Mesendoderm (in vitro differentiated cells): ENCODE measurements at regions not wholly inside any gene's neighbourhood (a gene's known extent, or its start where the extent isn't known, plus 50 kb on each side); places are given as distances from the start of the nearest gene placed in this dataset.
A peak's percentile ranks its signal among the peaks of the same experiment; 100 is the strongest.
"Not testable (repeated sequence)": the region's sequence is repeated elsewhere in the genome, so short reads cannot be mapped to it uniquely, and the experiment has no call there.

ENCODE experiments used
- DNase-seq: peaks from one replicate; pipeline ENCODE4 v3.0.0; 2013
- H2AK5ac ChIP-seq: 2 replicates; pipeline ENCODE4 v1.6.1; 2013; ENCODE audit warnings: low read length, inconsistent platforms
- H2BK120ac ChIP-seq: 2 replicates; pipeline ENCODE4 v1.6.1; 2013; ENCODE audit warnings: low read depth, mild to moderate bottlenecking, low read length, moderate library complexity, mixed read lengths
- H2BK15ac ChIP-seq: replicated peaks from 2 replicates; pipeline ENCODE4 v1.6.1; 2013; ENCODE audit warnings: low read depth, mild to moderate bottlenecking, moderate library complexity
- H2BK5ac ChIP-seq: 2 replicates; pipeline ENCODE4 v1.6.1; 2013; ENCODE audit warnings: low read length, inconsistent platforms
- H3K18ac ChIP-seq: 2 replicates; pipeline ENCODE4 v1.6.1; 2013; ENCODE audit warnings: mild to moderate bottlenecking, low read length, mixed read lengths
- H3K23ac ChIP-seq: one replicate; pipeline ENCODE4 v1.6.1; 2013; ENCODE audit warnings: low read length
- H3K27ac ChIP-seq: 2 replicates; pipeline ENCODE4 v1.5.1; 2013; ENCODE audit warnings: low read depth, mild to moderate bottlenecking, inconsistent platforms, low read length, moderate library complexity
- H3K27me3 ChIP-seq: 2 replicates; pipeline ENCODE4 v1.6.1; 2013; ENCODE audit warnings: low read length, control low read depth, mild to moderate bottlenecking, inconsistent platforms; ENCODE audit not compliant: insufficient read depth, poor library complexity
- H3K36me3 ChIP-seq: 2 replicates; pipeline ENCODE4 v1.6.1; 2013; ENCODE audit warnings: low read length, inconsistent platforms; ENCODE audit not compliant: control insufficient read depth, insufficient read depth
- H3K4ac ChIP-seq: one replicate; pipeline ENCODE4 v1.6.1; 2013; ENCODE audit warnings: low read depth, mild to moderate bottlenecking, low read length, moderate library complexity
- H3K4me1 ChIP-seq: 2 replicates; pipeline ENCODE4 v1.6.1; 2013; ENCODE audit warnings: low read depth, low read length, inconsistent platforms; ENCODE audit not compliant: control insufficient read depth
- H3K4me2 ChIP-seq: 2 replicates; pipeline ENCODE4 v1.6.1; 2013; ENCODE audit warnings: low read length
- H3K4me3 ChIP-seq: 2 replicates; pipeline ENCODE4 v1.5.1; 2013; ENCODE audit warnings: mild to moderate bottlenecking, low read length
- H3K56ac ChIP-seq: one replicate; pipeline ENCODE4 v1.6.1; 2013; ENCODE audit warnings: low read length
- H3K79me1 ChIP-seq: 2 replicates; pipeline ENCODE4 v1.6.1; 2013; ENCODE audit warnings: low read length, inconsistent platforms
- H3K79me2 ChIP-seq: 2 replicates; pipeline ENCODE4 v1.6.1; 2013; ENCODE audit warnings: mild to moderate bottlenecking, low read length; ENCODE audit not compliant: control insufficient read depth, insufficient read depth
- H3K9ac ChIP-seq: 2 replicates; pipeline ENCODE4 v1.6.1; 2013; ENCODE audit warnings: low read length, inconsistent platforms
- H4K5ac ChIP-seq: one replicate; pipeline ENCODE4 v1.6.1; 2013; ENCODE audit warnings: low read length
- H4K8ac ChIP-seq: one replicate; pipeline ENCODE4 v1.6.1; 2013; ENCODE audit warnings: low read depth, mild to moderate bottlenecking, control low read depth, low read length, moderate library complexity
- WGBS: extraction: QIAGEN DNeasy Blood & Tissue Kit; methylation state at CpG from one replicate; pipeline ENCODE4 v1.1.7; 2013; ENCODE audit warnings: low lambda C conversion rate, missing lambda C conversion rate; ENCODE audit not compliant: insufficient coverage; ENCODE audit errors: extremely low coverage; 5-methylcytosine and 5-hydroxymethylcytosine counted together

GRCh38 chr1:94755016-94755415, 65.1 kb upstream of the SLC44A3 start:
- not testable (repeated sequence) for H2BK120ac ChIP-seq, H3K36me3 ChIP-seq, H2BK15ac ChIP-seq, H4K8ac ChIP-seq, H3K9ac ChIP-seq, H3K4ac ChIP-seq, H2BK5ac ChIP-seq, DNase-seq, H3K4me3 ChIP-seq, H3K79me1 ChIP-seq, H3K4me1 ChIP-seq, H3K27me3 ChIP-seq, H3K79me2 ChIP-seq, H3K18ac ChIP-seq, H4K5ac ChIP-seq, H3K56ac ChIP-seq, H2AK5ac ChIP-seq, H3K27ac ChIP-seq, H3K4me2 ChIP-seq, H3K23ac ChIP-seq
- no CpG with 5 or more reads among the region's 3 CpGs for WGBS

GRCh38 chr1:94754570-94754969, 65.6 kb upstream of the SLC44A3 start:
- H2BK5ac ChIP-seq: no peak overlapping the region

DNA sequence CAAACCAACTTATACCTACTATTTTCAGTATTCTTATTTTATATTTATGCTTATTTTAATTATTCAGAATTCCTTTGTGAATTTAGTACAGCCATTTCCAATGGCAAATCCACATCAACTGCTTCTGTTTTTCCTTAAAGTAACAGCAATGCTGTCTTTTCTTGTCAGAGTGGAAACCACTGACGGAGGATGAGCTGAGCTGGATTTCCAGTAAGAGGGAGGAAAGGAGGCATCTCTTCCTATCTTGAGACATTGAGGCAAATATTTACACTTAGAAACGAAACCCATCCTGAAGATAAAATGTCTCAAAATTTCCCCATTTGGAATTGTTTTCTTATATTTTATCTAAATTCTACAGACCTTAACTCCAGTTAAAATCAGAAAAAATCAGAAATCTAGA, 66.1 kb upstream of the SLC44A3 start:
- Histone ChIP-seq H3K4ac (no peak overlapping the region), H3K4me1 (peaks cover 5% of the 10 kb centered on the region), H3K18ac (no peak overlapping the region), H3K36me3 (no peaks in the 10 kb centered on the region), H2BK120ac (no peak overlapping the region), H4K8ac (no peak overlapping the region), H3K23ac (no peak overlapping the region), H2AK5ac (no peak overlapping the region), H3K56ac (no peak overlapping the region), H2BK5ac (no peak overlapping the region), H4K5ac (no peak overlapping the region), H3K4me3 (no peak overlapping the region), H3K27ac (no peak overlapping the region), H3K79me2 (no peaks in the 10 kb centered on the region), H3K4me2 (no peak overlapping the region), H3K79me1 (no peaks in the 10 kb centered on the region), H3K27me3 (no peaks in the 10 kb centered on the region), H2BK15ac (no peak overlapping the region), H3K9ac (no peak overlapping the region)
- no CpG with 5 or more reads among the region's 2 CpGs for WGBS
- DNase-seq: no peak

More at GRCh38 chr1:94754570-94754969, 65.6 kb upstream of the SLC44A3 start:
- H3K4me1 ChIP-seq: peaks cover 5% of the 10 kb centered on the region
- H3K36me3 ChIP-seq: no peaks in the 10 kb centered on the region
- no peak overlapping the region for H2BK15ac ChIP-seq
- no peak overlapping the region for H3K4ac ChIP-seq
- H3K27ac ChIP-seq: no peak overlapping the region
- H4K5ac ChIP-seq: no peak overlapping the region
- H2BK120ac ChIP-seq: no peak overlapping the region
- DNase-seq: no peak
- no peaks in the 10 kb centered on the region for H3K79me1 ChIP-seq
- H3K23ac ChIP-seq: no peak overlapping the region
- no CpG with 5 or more reads among the region's 4 CpGs for WGBS
- no peaks in the 10 kb centered on the region for H3K27me3 ChIP-seq
- no peaks in the 10 kb centered on the region for H3K79me2 ChIP-seq
- H4K8ac ChIP-seq: no peak overlapping the region
- no peak overlapping the region for H3K4me2 ChIP-seq
- no peak overlapping the region for H3K9ac ChIP-seq
- H3K18ac ChIP-seq: no peak overlapping the region
- no peak overlapping the region for H2AK5ac ChIP-seq
- H3K4me3 ChIP-seq: no peak overlapping the region
- H3K56ac ChIP-seq: no peak overlapping the region

- peak overlapping the region; percentile 62 for H3K4ac ChIP-seq
- H3K79me1 ChIP-seq: no peaks in the 10 kb centered on the region
- H3K27me3 ChIP-seq: no peaks in the 10 kb centered on the region
- no peaks in the 10 kb centered on the region for H3K36me3 ChIP-seq
- no peak overlapping the region for H3K9ac ChIP-seq
- no peak overlapping the region for H4K8ac ChIP-seq
- no peak overlapping the region for H2BK15ac ChIP-seq
- H3K23ac ChIP-seq: no peak overlapping the region
- no peak overlapping the region for H3K18ac ChIP-seq
- H3K4me2 ChIP-seq: no peak overlapping the region
- H3K4me3 ChIP-seq: no peak overlapping the region
- no peak overlapping the region for H4K5ac ChIP-seq
- no peak for DNase-seq
- WGBS: no CpG with 5 or more reads among the region's 6 CpGs
- H2BK120ac ChIP-seq: no peak overlapping the region
- peaks cover 5% of the 10 kb centered on the region for H3K4me1 ChIP-seq
- no peak overlapping the region for H2BK5ac ChIP-seq
- no peak overlapping the region for H3K56ac ChIP-seq
- H3K79me2 ChIP-seq: no peaks in the 10 kb centered on the region
- no peak overlapping the region for H2AK5ac ChIP-seq
- H3K27ac ChIP-seq: no peak overlapping the region
Observed at GRCh38 chr1:94753171-94753972, 66.8 kb upstream of the SLC44A3 start.

DNA sequence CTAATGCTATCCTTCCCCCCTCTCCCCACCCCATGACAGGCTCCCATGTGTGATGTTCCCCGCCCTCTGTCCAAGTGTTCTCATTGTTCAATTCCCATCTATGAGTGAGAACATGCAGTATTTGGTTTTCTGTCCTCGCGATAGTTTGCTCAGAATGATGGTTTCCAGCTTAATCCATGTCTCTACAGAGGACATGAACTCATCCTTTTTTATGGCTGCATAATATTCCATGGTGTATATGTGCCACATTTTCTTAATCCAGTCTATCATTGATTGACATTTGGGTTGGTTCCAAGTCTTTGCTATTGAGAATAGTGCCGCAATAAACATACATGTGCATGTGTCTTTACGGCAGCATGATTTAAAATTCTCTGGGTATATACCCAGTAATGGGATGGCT, 68.7 kb upstream of the SLC44A3 start:
- H3K36me3 ChIP-seq, H2BK5ac ChIP-seq, H3K4me2 ChIP-seq, H3K56ac ChIP-seq, H3K23ac ChIP-seq, H3K9ac ChIP-seq, H3K4me1 ChIP-seq, H2AK5ac ChIP-seq, H3K27ac ChIP-seq, H4K5ac ChIP-seq, H3K79me1 ChIP-seq, H3K4ac ChIP-seq, H3K27me3 ChIP-seq, H3K4me3 ChIP-seq, H3K79me2 ChIP-seq, DNase-seq, H4K8ac ChIP-seq, H2BK120ac ChIP-seq, H2BK15ac ChIP-seq, H3K18ac ChIP-seq: not testable (repeated sequence)
- no CpG with 5 or more reads among the region's 5 CpGs for WGBS
